Stromal cell of bone marrow (primary cell): ENCODE measurements at regions not wholly inside any gene's neighbourhood (a gene's known extent, or its start where the extent isn't known, plus 50 kb on each side); places are given as distances from the start of the nearest gene placed in this dataset.
A peak's percentile ranks its signal among the peaks of the same experiment; 100 is the strongest.
"Not testable (repeated sequence)": the region's sequence is repeated elsewhere in the genome, so short reads cannot be mapped to it uniquely, and the experiment has no call there.

Source experiments
- DNase-seq: peaks from one replicate; pipeline ENCODE4 v3.0.0-alpha.2; 2012; ENCODE audit warnings: low read depth

DNA sequence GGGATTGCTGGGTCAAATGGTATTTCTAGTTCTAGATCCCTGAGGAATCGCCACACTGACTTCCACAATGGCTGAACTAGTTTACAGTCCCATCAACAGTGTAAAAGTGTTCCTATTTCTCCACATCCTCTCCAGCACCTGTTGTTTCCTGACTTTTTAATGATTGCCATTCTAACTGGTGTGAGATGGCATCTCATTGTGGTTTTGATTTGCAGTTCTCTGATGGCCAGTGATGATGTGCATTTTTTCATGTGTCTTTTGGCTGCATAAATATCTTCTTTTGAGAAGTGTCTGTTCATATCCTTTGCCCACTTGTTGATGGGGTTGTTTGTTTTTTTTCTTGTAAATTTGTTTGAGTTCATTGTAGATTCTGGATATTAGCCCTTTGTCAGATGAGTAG lies 220.3 kb downstream of the NPR3 start:
- not testable (repeated sequence) for DNase-seq

DNA sequence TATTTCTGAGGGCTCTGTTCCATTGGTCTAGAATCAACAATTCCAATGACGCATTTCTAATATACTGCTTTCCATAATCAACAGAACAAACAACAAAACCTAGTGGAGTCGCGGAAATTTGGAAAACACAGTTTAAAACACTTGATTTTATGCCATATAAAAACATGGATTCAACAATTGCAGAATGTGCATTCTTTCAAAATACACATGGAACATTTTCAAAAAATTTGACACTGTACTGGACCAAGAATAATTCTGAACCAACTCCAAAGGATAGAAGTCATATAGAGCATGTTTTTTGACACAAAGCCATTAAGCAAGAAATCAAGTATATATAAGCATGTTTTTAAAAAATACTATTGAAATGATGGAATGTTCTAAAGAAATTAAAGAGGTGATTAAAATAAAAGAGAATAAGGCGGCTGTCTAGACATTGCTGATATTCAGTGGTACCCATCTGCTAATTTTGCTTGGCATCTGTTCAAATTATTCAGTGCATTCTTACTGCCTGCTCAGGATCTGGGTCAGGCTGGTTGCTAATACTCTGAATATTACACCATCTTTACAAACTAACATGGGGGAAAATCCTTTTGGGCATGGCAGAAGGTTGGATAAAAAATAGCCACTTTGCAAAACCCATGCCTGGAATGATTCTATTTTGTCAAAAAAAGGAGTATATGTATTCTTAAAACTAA lies 221.3 kb downstream of the NPR3 start:
- no peak for DNase-seq

DNA sequence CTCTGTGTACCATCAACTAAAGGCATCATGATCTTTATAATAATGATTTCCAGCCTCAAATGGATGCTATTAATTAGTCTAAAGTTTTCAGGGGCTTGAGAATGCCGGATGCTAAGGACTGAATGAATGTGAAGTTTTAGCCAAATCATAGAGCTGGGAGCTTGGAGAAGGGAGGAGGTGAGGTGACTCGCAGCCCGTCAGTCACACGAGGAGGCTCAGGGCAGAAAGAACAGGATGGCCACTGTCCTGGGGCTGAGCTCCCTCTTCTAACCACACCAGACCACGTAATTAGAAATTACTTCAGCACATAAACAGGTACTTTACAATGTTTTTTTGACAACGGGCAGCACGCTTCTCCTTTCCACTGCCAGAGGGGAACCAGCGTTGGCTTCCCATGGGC lies 222.6 kb downstream of the NPR3 start:
- DNase-seq = no peak

- DNase-seq = no peak
Observed at GRCh38 chr5:32934529-32934928, 223.4 kb downstream of the NPR3 start.

GRCh38 chr5:32935283-32935682 lies 224.2 kb downstream of the NPR3 start:
- DNase-seq = no peak

GRCh38 chr5:32936329-32936728 lies 225.2 kb downstream of the NPR3 start:
- DNase-seq = no peak

GRCh38 chr5:32942225-32942989 lies 231.3 kb downstream of the NPR3 start:
- no peak for DNase-seq

DNA sequence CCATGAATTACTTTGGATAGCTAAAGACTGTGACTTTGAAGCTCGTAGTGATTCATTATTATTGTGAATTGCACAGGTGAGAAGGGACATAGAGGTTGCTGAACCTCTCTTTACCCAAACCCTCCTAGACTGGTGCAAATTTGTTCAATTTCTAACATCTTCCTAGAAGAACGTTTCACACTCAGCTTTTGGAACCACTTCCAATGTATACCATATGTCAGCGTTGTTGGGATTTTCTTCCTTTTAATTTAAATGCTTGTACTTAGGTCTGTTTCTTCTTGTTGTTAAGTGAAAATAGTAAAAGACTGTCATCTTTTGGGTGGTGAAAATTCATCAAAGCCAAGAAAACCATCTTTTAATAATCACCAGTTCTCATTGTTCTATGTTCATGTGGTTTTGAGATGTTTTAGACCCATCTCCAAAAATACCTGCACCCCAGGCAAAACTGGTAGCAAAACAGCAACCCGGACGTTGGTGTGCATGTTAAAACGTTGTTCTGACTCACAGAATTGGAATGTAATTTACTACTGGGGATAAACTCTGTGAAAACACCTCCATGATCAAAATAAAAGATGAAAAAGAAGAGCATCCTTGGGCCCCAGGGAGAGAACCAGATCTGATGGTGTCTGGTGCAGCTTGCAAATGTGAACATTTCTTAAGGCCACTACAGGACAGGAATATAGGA lies 238.3 kb downstream of the NPR3 start:
- DNase-seq = no peak

- no peak for DNase-seq
Observed at GRCh38 chr5:32951003-32951402, 239.9 kb downstream of the NPR3 start.

GRCh38 chr5:32951878-32952277 lies 240.8 kb downstream of the NPR3 start:
- DNase-seq = no peak

DNA sequence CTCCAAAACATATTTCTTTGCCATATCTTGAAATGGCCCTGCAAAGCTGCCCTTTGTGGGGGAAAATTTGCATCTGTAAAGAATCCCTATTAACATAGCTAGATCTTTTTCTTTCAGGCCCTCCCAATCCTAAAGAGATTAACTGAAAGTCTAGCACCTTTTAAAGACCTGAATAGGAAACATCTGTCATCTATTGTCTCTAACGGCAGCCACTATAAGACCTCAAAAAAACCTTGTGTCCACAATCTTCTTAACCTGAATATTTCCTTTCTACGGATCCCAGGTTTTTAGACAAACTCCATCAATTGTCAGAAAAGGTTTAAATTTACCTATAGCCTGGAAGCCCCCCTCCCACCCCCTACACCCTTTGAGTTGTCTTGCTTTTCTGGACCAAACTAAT lies 241.3 kb downstream of the NPR3 start:
- not testable (repeated sequence) for DNase-seq

- no peak for DNase-seq
Observed at GRCh38 chr5:32953694-32954093, 242.6 kb downstream of the NPR3 start.

GRCh38 chr5:32955814-32956213 lies 244.7 kb downstream of the NPR3 start:
- no peak for DNase-seq

GRCh38 chr5:32960340-32961058 lies 249.4 kb downstream of the NPR3 start:
- DNase-seq = peak; percentile 41

DNA sequence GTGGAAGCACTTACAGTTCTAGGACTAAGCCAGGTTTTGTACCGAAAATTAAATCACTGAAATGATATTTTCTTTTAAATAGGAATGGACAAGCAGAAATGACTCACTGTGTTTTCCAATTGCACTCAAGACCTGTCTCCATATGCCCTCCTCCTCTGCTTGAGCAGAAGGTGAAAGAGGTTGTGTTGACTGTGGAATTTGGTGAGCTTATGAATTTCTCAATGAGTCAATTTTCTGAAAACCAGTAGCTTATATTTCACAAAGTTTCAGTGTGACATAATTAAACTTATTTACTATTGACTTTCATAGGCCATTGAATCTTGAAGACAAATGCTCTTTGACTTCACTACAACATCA lies 249.9 kb downstream of the NPR3 start:
- peak; percentile 25 for DNase-seq

DNA sequence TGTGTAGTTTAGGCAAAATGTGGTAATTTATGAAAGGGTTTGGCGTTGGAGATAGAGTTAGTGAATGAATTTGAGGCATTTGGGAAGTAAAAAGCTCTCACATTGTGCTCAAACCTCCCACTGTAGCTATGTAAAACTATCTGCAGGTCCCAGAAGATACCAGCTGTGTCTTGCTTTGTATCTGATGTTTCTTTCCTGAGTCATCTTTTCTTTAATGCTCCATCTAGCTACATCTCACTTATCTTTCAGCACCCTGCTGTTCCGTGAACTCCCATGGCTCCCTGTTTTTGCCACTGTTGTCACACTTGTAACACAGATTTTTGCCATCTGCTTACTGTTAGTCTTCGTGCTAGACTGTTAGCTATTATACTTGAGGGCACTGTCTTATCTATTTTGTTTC lies 253.1 kb downstream of the NPR3 start:
- DNase-seq = no peak

GRCh38 chr5:32973646-32974045 lies 262.5 kb downstream of the NPR3 start:
- no peak for DNase-seq

- no peak for DNase-seq
Observed at GRCh38 chr5:32975656-32976375, 264.7 kb downstream of the NPR3 start.

DNA sequence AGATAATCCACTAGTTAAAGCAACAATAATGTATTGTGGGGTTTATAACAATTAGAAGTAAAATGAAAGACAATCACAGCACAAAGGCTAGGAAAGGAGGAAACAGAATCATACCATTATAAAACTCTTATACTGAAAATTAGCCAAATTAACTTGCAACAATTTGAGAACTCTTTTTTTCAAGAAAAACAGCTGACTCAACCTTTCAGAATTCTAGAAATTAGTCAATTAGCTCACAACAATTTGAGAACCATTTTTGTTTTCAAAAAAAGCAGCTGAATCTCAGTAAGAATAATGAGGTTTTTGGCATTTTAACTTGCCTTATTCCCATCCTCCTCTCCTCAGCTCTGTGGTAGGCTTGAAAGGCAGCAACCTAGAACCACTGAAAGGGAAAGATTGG lies 269.9 kb downstream of the NPR3 start:
- no peak for DNase-seq

DNA sequence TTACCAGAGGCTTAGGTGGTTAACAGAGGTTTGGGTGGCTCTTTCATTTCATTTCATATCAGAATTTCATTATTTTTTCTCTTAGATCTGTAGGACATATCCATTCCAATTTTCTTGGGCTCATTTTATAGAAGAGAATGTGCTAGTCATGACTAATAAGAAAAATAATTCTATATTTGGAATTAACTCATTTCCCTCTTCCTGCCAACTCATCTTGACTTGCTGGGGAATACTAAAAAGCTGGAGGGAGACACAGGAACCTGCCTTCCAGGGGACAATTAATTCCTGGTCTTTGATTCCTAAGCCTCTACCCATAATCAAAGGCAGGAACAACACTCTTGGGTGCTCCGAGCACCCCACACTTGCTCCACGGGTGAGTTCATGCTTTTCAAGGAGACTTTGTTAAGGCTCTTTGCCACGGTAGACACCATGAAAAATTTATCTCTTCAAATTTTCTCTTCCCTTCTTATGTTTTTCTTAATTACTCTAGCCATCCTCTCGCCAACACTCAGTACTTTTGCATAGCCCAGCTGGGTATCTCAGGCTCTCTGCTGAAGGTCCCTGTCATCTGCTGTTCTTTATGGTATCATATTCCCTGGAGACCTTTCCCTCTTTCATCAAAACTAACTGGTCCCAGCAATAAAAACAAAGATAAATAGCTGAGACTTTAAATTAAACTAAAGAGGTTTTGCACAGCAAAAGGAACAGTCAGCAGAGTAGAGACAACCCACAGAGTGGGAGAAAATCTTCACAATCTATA lies 273.9 kb downstream of the NPR3 start:
- DNase-seq = peak; percentile 31

- no peak for DNase-seq
Observed at GRCh38 chr5:32989815-32990214, 278.7 kb downstream of the NPR3 start.
